CD14-positive monocyte (primary cell): ENCODE measurements at regions not wholly inside any gene's neighbourhood (a gene's known extent, or its start where the extent isn't known, plus 50 kb on each side); places are given as distances from the start of the nearest gene placed in this dataset.

Experiments used
- DNase-seq, 3 donors: peaks; one replicate each; pipeline ENCODE4 v3.0.0-alpha.2; 2011 to 2022
- H2AFZ ChIP-seq: 2 replicates; pipeline ENCODE4 v1.6.0; 2012; ENCODE audit warnings: mild to moderate bottlenecking, low read depth, low read length, inconsistent platforms; ENCODE audit not compliant: insufficient read depth, poor library complexity, severe bottlenecking
- H3K27ac ChIP-seq, 2 donors: 1 replicate in 1 of 2; 2 replicates in 1 of 2; pipeline ENCODE4 v1.5.1; 2012 to 2013; ENCODE audit warnings: low read length in 2 of 2, control low read depth in 1 of 2, inconsistent platforms in 1 of 2, low read depth in 1 of 2, mild to moderate bottlenecking in 1 of 2
- H3K27me3 ChIP-seq, 2 donors: one replicate each; pipeline versions ENCODE4 v1.6.0 to v1.6.1; 2011 to 2013; ENCODE audit warnings: low read length in 2 of 2; ENCODE audit not compliant: control insufficient read depth in 2 of 2, insufficient read depth in 2 of 2
- H3K36me3 ChIP-seq, 2 donors: replicated peaks in 1 of 2; 1 replicate in 1 of 2; 2 replicates in 1 of 2; pipeline versions ENCODE4 v1.5.1 to v1.6.1; 2012 to 2013; ENCODE audit warnings: low read length in 2 of 2, control low read depth in 1 of 2, inconsistent platforms in 1 of 2, mild to moderate bottlenecking in 1 of 2; ENCODE audit not compliant: insufficient read depth in 2 of 2, control insufficient read depth in 1 of 2
- H3K4me1 ChIP-seq, 2 donors: 1 replicate in 1 of 2; 2 replicates in 1 of 2; pipeline versions ENCODE4 v1.5.1 to v1.6.1; 2012 to 2013; ENCODE audit warnings: low read length in 2 of 2, control low read depth in 1 of 2, inconsistent platforms in 1 of 2, mild to moderate bottlenecking in 1 of 2, moderate library complexity in 1 of 2; ENCODE audit not compliant: insufficient read depth in 2 of 2, control insufficient read depth in 1 of 2
- H3K4me2 ChIP-seq: replicated peaks from 2 replicates; pipeline ENCODE3; 2012; ENCODE audit warnings: low read length, moderate library complexity, mild to moderate bottlenecking; ENCODE audit not compliant: poor library complexity, severe bottlenecking; ENCODE audit errors: extremely low read depth
- H3K4me3 ChIP-seq, 3 experiments: fragments of 200-600 bp in 1 of 3; sonication (generic) in 1 of 3; replicated peaks in 1 of 3; 1 replicate in 2 of 3; 2 replicates in 1 of 3; pipeline ENCODE4 v1.5.1; 2011 to 2013; ENCODE audit warnings: low read length in 3 of 3, mild to moderate bottlenecking in 3 of 3, control low read depth in 2 of 3, low read depth in 2 of 3, inconsistent platforms in 1 of 3, moderate library complexity in 1 of 3
- H3K79me2 ChIP-seq: 2 replicates; pipeline ENCODE4 v1.6.0; 2012; ENCODE audit warnings: mild to moderate bottlenecking, control low read depth, inconsistent platforms, low read length, moderate library complexity; ENCODE audit not compliant: insufficient read depth
- H3K9ac ChIP-seq: 2 replicates; pipeline ENCODE4 v1.6.0; 2017; ENCODE audit warnings: low read length, mild to moderate bottlenecking; ENCODE audit not compliant: insufficient read depth, poor library complexity, severe bottlenecking
- H3K9me3 ChIP-seq, 2 donors: replicated peaks in 1 of 2; 1 replicate in 1 of 2; 2 replicates in 1 of 2; pipeline versions ENCODE4 v1.5.1 to v1.6.1; 2012 to 2013; ENCODE audit warnings: low read length in 2 of 2, control low read depth in 1 of 2; ENCODE audit not compliant: control insufficient read depth in 1 of 2, insufficient read depth in 1 of 2
- H4K20me1 ChIP-seq: 2 replicates; pipeline ENCODE4 v1.6.0; 2012; ENCODE audit warnings: mild to moderate bottlenecking, low read length, control low read depth, moderate library complexity; ENCODE audit not compliant: insufficient read depth
- H3K27ac Mint-ChIP-seq, 7 donors: one replicate each; pipeline ENCODE4 v1.8.0; 2020; ENCODE audit warnings: mild to moderate bottlenecking in 7 of 7, mixed read lengths in 7 of 7, moderate library complexity in 6 of 7, inconsistent platforms in 2 of 7
- H3K27me3 Mint-ChIP-seq, 3 donors: one replicate each; pipeline ENCODE4 v1.8.0; 2021 to 2022; ENCODE audit warnings: low read depth in 3 of 3, mild to moderate bottlenecking in 3 of 3, mixed read lengths in 3 of 3, moderate library complexity in 3 of 3, inconsistent platforms in 1 of 3
- H3K36me3 Mint-ChIP-seq, 2 donors: one replicate each; pipeline ENCODE4 v1.8.0; 2020; ENCODE audit warnings: mixed read lengths in 2 of 2, inconsistent platforms in 1 of 2, mild to moderate bottlenecking in 1 of 2
- H3K4me1 Mint-ChIP-seq: one replicate; pipeline ENCODE4 v1.8.0; 2020; ENCODE audit warnings: mild to moderate bottlenecking, mixed read lengths
- H3K4me3 Mint-ChIP-seq, 2 donors: one replicate each; pipeline ENCODE4 v1.8.0; 2020; ENCODE audit warnings: mild to moderate bottlenecking in 2 of 2, mixed read lengths in 2 of 2, moderate library complexity in 1 of 2
- H3K9me3 Mint-ChIP-seq, 7 donors: one replicate each; pipeline ENCODE4 v1.8.0; 2020 to 2022; ENCODE audit warnings: mixed read lengths in 7 of 7, mild to moderate bottlenecking in 6 of 7, moderate library complexity in 6 of 7, inconsistent platforms in 2 of 7
- WGBS: methylation state at CpG from one replicate; pipeline ENCODE4 v1.1.5; 2013; ENCODE audit warnings: missing lambda C conversion rate; ENCODE audit not compliant: insufficient coverage; 5-methylcytosine and 5-hydroxymethylcytosine counted together
- intact Hi-C, 2 donors: fragments of 100-400 bp; cut with micrococcal nuclease; formaldehyde crosslinking; loops; one replicate each; pipeline versions ENCODE4 v1.15.0 to v1.15.1; 2023
- TF ChIP-seq, protein P1 (sequence below): fragments of 200-600 bp; IDR thresholded peaks from one replicate; pipeline ENCODE4 v1.8.0; 2022; ENCODE audit warnings: antibody characterized with exemption, mild to moderate bottlenecking

DNA sequence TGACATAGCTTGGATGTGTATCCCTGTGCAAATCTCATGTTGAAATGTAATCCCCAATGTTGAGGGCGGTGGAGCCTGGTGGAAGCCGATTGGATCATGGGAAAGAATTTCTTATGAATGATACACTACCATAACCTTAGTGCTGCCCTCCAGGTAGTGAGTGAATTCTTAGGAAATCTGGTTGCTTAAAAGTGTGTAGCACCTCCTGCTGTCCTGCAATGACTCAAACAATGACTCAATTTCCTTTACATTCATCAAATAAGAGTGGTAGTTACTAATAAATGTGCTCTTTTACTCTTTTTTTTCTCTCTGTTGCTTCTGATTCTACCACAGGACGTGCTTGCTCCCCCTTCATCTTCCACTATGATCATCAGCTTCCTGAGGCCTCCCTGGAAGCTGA lies 1696.0 kb upstream of the CDH9 start:
- Histone ChIP-seq H4K20me1 (no peaks in the 10 kb centered on the region), H2AFZ (no peak overlapping the region), H3K4me3 (no peak overlapping the region), H3K4me1 (no peaks in the 10 kb centered on the region), H3K9me3 (no peaks in the 10 kb centered on the region), H3K9ac (no peak overlapping the region), H3K4me2 (no peak overlapping the region), H3K36me3 (no peaks in the 10 kb centered on the region), H3K27ac (no peak overlapping the region), H3K79me2 (no peaks in the 10 kb centered on the region), H3K27me3 (no peaks in the 10 kb centered on the region)
- TF ChIP-seq, protein P1, sequence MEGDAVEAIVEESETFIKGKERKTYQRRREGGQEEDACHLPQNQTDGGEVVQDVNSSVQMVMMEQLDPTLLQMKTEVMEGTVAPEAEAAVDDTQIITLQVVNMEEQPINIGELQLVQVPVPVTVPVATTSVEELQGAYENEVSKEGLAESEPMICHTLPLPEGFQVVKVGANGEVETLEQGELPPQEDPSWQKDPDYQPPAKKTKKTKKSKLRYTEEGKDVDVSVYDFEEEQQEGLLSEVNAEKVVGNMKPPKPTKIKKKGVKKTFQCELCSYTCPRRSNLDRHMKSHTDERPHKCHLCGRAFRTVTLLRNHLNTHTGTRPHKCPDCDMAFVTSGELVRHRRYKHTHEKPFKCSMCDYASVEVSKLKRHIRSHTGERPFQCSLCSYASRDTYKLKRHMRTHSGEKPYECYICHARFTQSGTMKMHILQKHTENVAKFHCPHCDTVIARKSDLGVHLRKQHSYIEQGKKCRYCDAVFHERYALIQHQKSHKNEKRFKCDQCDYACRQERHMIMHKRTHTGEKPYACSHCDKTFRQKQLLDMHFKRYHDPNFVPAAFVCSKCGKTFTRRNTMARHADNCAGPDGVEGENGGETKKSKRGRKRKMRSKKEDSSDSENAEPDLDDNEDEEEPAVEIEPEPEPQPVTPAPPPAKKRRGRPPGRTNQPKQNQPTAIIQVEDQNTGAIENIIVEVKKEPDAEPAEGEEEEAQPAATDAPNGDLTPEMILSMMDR = no peak
- H3K27me3 Mint-ChIP-seq = no peaks in the 10 kb centered on the region
- H3K4me1 Mint-ChIP-seq = no peaks in the 10 kb centered on the region
- no peak overlapping the region for H3K4me3 Mint-ChIP-seq
- no peaks in the 10 kb centered on the region for H3K36me3 Mint-ChIP-seq
- WGBS = 43% methylated on average over 1 of the region's 3 CpGs
- no peak for DNase-seq
- H3K9me3 Mint-ChIP-seq = peaks cover 0 to 13% (median 0%) of the 10 kb centered on the region in 7 donors
- intact Hi-C loops = no loop called here
- no peak overlapping the region for H3K27ac Mint-ChIP-seq

DNA sequence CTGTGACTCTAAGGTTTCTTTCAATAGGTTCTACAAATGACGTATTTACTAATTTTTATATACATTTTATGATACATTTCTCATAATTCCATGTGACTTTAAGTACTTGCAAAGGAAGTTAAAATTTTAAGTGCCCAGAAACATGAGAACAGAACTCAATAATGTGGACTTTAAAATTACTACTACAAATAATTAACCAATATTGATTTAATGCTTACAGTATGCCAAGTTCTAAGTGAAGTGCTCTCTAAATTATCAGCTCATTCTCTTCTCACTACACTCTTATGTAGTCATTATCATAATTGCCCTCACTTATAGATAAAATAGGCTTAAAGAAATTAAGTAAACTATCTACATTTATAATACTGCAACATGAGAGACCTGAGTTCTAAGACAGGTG lies 1690.7 kb upstream of the CDH9 start:
- TF ChIP-seq, protein P1 = no peak
- no CpG with 5 or more reads among the region's 1 CpG for WGBS
- intact Hi-C loops = no loop called here

More for the DNA sequence above, 1690.7 kb upstream of the CDH9 start:
- DNase-seq = no peak
- Histone ChIP-seq H4K20me1 (no peaks in the 10 kb centered on the region), H3K36me3 (no peaks in the 10 kb centered on the region), H3K27ac (no peak overlapping the region), H3K4me1 (no peaks in the 10 kb centered on the region), H3K9me3 (no peaks in the 10 kb centered on the region), H3K79me2 (no peaks in the 10 kb centered on the region), H3K4me2 (no peak overlapping the region), H2AFZ (no peak overlapping the region), H3K4me3 (no peak overlapping the region), H3K9ac (no peak overlapping the region), H3K27me3 (no peaks in the 10 kb centered on the region)
- no peaks in the 10 kb centered on the region for H3K27me3 Mint-ChIP-seq
- H3K4me1 Mint-ChIP-seq = no peaks in the 10 kb centered on the region
- no peak overlapping the region for H3K27ac Mint-ChIP-seq
- no peak overlapping the region for H3K4me3 Mint-ChIP-seq
- peaks cover 0 to 6% (median 0%) of the 10 kb centered on the region in 7 donors for H3K9me3 Mint-ChIP-seq
- no peaks in the 10 kb centered on the region for H3K36me3 Mint-ChIP-seq
